ENCODE measurements at regions not wholly inside any gene's neighbourhood (a gene's known extent, or its start where the extent isn't known, plus 50 kb on each side); places are given as distances from the start of the nearest gene placed in this dataset.
"Not testable (repeated sequence)": the region's sequence is repeated elsewhere in the genome, so short reads cannot be mapped to it uniquely, and the experiment has no call there.

DNA sequence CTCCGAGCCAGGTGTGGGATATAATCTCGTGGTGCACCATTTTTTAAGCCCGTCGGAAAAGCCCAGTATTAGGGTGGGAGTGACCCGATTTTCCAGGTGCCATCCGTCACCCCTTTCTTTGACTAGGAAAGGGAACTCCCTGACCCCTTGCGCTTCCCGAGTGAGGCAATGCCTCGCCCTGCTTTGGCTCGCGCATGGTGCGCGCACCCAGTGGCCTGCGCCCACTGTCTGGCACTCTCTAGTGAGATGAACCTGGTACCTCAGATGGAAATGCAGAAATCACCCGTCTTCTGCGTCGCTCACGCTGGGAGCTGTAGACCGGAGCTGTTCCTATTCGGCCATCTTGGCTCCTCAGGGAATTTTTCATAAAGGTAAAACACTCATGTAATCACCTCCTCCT lies 63.9 kb downstream of the RWDD3 start:
- not testable (repeated sequence) for DNase-seq (ENCODE audit: low read depth in 2 of 2)

DNA sequence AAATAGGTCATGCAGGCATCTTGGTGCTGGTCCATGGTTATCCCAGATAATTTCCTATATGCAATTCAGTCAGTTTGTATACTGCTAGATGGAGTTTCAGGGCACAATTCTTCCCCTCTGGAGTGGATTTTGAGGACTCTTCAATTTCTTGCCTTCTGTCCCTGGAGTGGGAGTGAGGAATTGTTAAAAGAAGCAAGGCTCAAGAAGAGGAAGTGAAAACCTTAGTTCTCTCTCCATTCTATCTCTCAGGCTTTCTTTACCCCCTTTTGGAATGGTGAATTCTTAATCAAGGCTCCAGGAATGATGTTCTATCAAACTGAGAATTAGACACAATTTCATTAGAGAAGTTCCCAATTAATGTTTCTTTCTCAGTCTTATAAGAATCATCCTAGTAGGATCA lies 67.1 kb downstream of the RWDD3 start:
- DNase-seq (ENCODE audit: low read depth in 2 of 2) = no peak

DNA sequence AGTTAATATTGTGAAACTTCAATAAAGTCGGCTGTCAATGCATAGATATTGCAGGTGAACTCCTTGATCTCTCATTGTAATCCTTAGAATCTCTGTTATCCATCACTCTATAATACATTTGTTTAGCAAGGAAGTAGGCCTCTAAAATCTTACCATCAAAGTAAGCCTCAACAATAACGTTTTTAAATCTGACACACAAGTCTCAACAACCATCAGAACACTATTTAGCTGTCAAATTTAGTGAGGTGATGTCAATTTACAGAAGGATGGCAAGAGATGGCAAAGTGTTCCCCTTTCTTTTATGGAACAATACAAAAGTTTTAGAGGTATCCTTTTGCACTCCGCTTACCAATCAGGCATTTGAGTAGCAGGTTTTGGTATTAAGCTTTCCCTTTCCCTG lies 67.6 kb downstream of the RWDD3 start:
- DNase-seq (ENCODE audit: low read depth in 2 of 2) = no peak

DNA sequence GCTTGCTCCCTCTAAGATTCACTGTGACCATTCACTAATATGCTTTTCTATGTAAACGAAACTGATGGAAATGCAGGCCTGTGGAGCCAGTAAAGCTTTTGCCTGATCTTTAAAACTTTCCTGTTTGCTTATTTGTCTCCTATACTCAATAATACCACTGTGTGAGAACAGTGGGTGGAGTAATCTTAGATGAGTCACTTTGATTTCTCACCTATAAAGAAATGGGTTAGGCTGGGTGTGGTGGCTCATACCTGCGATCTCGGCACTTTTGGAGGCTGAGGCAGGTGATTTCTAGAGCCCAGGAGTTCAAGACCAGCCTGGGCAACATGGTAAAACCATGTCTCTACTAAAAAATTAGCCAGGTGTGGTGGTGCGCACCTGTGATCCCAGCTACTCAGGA lies 70.8 kb downstream of the RWDD3 start:
- DNase-seq (ENCODE audit: low read depth in 2 of 2) = no peak

DNA sequence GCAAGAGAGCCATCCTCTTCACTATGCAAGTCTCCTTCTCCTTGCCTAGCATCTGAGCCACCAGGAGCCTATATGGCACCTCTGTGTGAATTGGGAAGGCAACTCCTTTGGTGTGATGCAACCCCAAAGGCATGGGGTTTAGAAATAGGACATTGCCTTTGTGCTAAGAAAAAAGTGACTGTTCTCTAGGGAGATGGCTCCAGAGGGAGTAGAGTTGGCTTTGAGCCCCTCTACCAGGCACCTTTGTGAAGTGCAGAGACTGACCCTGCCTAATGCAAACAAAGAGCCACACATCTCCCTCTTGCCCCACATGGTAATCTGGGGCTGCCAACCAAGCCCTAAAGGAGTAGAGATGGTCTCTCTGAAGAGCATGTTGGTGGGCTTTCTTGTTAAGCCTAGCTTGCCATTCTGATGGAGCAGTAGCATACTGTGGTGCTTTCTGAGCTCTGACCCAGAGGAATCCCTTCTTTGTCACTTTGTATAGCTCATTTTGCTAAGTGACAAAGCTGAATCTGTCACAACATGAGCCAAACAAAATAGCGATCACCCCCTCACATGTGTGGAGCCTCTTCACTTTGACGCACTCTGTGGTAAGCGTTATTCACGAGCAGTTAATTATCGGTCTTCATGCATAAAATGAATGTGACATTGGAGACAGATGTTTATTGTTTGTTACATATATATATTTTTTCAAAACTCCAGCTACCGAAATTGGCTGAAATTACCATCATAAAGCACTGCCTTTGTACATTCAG lies 74.4 kb downstream of the RWDD3 start:
- DNase-seq (ENCODE audit: low read depth in 2 of 2) = no peak

DNA sequence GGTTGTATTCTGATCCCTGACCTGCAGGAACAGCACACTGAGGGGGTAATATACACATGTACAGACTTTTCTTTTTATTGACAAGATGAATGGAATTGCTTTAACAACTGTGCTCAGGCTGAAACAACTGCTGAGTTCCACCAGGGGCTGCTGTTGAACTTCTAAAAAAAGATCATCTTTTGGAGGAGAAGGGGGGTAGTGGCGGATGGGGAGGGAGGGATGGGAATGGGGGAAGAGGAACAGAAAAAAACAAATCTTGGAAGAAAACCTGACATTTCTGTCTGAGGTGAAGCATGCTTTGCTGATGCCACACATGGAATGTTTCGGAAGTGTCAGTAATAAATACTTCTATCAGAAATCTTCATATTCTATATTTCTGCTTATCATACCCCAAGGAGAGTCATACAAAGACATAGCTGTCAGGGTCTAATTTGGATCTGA lies 75.0 kb downstream of the RWDD3 start:
- DNase-seq (ENCODE audit: low read depth in 2 of 2) = peak; percentile 25 to 40

DNA sequence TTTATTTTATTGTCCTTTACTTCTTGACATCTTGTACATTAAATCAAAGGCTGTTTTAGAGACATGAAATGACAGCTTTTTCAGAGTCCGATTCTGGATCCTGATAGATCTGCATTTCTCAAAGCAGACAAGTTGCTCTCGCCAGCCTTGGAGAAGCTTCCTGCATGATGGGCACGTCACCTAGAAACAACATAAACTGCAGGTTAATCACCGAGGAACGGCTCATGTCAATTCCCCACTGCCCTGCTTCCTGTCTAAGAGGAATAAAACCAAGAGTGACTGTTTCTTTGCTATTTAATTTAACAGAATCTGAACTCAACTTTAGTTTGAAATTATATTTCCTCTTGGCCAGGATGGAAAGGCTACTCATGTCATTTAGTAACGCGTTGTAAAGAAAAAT lies 77.0 kb downstream of the RWDD3 start:
- DNase-seq (ENCODE audit: low read depth in 2 of 2) = peak in 1 of 2 donors; percentile 11

DNA sequence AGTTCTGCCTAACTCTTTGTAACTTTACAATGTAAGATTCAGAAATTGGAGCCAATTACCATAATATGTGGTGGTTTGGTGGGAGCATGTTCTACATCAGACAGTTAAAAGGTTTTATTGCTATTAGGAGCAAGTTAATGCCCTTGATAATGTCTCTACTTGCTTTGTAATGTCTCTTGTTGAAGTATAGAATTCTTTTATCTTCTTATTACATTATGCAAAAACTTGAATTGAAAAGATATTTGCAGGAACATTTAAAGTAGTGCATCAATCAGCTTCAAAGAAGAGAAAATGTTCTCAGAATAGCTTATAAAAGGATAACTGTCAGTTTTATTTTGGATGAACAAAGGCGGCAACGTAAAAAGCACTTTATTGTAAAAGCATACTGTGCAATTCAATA lies 77.8 kb downstream of the RWDD3 start:
- DNase-seq (ENCODE audit: low read depth in 2 of 2) = no peak

DNA sequence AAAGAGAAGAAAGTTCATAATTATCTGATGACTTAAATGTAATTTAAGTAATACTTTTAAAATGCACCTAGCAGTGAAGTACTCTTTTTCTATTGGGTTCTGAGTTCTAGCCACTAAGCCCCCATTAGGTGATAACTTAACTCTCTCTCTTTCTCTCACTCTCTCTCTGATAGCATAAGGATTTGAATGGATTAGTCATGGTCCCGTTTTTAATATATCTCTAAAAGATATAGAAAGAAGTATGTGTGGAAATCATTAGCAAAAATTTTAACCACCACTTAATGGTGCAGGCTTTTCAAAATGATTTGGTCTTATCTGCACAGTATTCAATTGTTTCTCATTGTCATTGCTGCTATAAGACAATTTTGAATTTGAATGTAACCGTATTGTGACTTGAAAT lies 78.2 kb downstream of the RWDD3 start:
- DNase-seq (ENCODE audit: low read depth in 2 of 2) = no peak

DNA sequence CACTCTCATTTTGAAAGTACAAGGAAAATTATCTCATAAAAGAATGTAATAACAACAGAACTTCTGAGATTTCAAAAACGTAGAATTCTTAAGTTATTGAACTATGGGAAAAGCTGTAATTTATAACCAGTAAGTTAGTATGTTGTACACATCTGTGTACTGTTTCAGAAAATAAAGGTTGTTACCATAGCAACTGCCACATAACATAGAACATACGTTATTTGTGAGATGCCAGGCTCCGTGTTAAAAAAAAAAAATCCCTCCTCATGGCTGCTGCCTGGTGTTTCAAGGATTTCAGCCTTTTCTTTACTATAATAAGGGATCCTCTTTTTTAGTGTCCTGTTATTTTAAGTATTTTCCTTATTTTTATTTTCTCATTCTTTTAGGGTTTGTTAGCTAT lies 79.5 kb downstream of the RWDD3 start:
- DNase-seq (ENCODE audit: low read depth in 2 of 2) = no peak

DNA sequence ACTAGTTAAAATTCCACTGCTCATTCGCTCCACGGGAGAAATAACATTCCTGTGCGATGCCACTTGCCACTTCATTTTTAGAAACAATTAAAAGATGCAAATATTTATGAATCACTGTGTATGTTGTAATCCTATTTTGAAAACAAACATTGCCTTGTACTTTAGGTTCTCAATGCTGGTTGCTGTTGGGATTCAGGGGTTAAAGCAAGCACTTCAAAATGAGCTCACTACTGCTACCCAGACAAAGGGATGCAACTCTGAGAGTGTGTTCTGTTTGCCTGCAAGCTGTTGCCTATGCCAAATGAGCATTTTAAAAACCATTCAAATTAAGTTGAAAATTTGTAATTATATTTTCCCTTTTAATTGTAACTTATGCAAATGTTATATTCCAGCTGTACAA lies 87.5 kb downstream of the RWDD3 start:
- no peak for DNase-seq (ENCODE audit: low read depth in 2 of 2)

DNA sequence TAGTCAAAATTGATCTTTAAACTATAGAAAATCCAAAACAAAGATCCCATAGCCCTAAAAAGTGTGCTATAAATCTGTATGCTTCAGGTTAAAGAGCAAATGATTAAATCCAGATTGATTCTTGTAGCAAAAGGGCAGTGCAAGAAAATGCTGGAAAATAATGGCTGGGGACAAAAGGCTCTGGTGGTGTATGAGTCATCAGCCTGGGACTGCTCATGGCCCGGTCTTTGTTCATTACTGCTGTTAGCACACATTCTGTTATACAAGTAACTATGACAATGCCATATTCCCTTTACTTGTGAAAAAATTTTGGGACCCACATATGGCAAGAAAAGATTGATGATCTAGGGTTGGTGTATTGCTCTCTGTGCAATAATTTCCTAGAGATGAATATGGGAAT lies 89.1 kb downstream of the RWDD3 start:
- peak; percentile 6 to 8 for DNase-seq (ENCODE audit: low read depth in 2 of 2)

DNA sequence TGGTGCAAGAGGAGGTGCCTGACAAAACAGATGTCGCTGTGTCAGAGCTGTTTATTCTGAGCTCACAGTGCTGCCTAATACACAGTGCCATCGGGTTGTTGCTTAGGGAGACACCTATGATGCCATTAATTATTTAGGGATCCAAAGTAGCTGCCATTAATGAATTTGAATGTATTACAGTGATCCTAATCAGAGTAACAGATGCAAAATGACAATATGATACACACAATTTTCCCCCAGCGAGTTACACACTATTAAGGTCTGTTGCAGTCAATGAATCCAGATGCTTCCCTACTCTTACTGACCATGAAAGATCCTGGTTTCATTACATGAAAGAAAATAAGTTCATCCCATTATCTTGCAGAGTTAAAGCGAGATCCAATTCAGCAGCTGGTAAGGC lies 91.3 kb downstream of the RWDD3 start:
- no peak for DNase-seq (ENCODE audit: low read depth in 2 of 2)

DNA sequence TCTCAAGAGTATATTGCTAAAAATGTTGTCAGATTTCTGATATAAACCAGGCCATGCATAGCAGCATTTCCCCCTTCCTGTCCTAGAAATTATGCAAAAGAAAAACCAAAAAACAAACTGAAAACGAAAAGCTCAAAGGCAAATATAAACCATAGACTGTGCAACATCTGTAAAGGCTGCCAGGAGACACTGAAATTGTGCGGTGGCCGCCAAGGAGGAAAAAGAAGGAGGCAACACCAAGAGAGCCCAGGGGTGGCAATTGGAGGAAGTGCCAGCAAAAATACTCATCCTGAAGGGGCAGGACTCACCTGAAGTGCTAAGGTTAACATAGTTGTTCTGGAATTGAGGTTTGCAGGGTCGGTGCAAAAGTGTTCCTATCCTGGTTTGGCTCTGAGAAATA lies 92.0 kb downstream of the RWDD3 start:
- DNase-seq (ENCODE audit: low read depth in 2 of 2) = no peak

DNA sequence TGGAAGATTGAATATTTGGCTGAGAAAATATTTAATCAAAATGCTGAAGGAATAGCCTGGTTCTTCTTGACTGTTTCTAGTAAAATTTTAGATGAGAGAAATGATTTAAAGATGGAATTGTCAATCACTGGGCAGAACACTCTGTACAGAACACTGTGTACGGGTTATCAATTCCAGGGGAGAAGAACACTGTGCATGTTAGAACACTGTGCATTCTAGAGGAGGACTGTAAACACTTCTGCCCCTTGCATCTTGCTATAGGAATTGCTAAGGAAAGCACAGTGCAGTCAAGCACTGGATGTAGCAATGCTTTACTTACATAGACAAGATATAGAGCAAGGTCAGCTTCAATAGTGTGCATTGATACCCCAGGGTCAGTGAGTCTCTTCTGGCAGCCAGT lies 98.7 kb downstream of the RWDD3 start:
- no peak for DNase-seq (ENCODE audit: low read depth in 2 of 2)

DNA sequence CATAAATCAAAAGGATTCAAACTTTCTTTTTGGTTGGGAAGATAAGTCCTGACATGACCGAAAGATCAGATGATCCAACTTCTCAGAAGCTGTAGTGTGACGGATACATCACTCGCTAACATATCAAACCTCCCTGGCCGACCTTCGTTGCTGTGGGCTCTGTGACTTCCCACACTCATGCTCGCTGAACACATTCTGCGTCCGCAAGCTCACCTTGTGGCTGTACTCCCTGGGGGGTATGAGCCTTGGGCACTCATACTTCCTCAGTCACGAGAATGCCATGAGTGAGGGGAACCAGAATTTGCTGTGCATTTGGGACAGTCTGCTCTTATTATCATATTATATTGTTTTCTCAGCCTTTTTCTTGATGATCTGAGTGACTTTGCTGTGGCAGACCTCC lies 105.4 kb downstream of the RWDD3 start:
- no peak for DNase-seq (ENCODE audit: low read depth in 2 of 2)

DNA sequence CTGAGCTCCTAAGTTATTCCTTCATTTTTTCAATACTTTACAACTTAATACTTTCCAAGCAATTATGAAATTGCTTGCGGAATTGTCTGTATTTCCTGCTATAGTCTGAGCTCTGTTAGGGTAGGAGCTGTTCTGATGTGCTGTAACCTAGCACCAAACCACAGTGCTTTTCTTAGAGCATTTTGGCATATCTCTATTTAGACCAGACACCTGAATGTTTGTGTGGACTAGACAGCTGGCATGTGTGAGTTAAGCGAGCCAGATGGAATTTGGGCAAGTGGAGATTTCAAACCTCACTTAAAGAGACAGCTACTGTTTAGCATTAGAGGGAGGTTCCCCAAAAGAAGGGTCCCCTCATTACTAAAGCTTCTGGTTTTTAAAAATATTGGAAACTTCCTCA lies 106.1 kb downstream of the RWDD3 start:
- no peak for DNase-seq (ENCODE audit: low read depth in 2 of 2)

DNA sequence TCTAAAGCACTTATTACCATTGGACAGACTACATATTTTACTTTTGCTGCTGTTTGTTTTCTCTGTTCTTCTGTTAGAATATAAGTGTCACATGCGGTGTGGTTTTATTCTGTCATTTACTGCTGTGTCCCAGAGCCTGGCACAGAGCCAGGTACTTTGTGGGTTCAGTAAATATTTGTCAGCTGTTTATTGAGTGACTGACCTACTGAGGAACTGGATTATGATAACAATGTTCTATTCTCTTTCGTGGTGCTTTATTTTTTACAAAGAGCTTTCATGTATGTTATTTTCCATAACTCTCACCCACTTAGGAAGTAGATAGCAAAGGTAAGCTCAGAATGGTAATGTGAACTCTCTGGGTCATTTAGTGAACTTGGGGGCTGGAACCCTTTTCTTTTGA lies 118.8 kb downstream of the RWDD3 start:
- DNase-seq (ENCODE audit: low read depth in 2 of 2) = no peak

DNA sequence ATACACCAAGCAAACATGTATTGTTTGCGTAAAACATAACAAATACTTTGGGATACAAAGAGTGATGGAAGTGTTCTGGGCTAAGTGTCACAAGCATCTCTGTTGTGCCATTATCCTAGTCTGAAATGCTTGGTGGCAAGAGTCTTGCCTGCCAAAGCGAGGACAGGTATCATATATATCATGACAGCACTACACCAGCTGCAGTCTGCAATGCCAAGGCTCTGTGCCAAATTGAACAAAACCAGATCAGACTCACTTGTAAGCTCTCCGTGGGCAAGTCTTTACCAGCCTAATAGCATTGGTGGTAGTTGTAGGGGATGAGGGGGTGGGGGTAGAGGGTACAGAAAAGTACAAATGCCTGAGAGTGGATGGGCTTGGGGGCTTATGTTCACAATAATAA lies 119.2 kb downstream of the RWDD3 start:
- DNase-seq (ENCODE audit: low read depth in 2 of 2) = no peak

DNA sequence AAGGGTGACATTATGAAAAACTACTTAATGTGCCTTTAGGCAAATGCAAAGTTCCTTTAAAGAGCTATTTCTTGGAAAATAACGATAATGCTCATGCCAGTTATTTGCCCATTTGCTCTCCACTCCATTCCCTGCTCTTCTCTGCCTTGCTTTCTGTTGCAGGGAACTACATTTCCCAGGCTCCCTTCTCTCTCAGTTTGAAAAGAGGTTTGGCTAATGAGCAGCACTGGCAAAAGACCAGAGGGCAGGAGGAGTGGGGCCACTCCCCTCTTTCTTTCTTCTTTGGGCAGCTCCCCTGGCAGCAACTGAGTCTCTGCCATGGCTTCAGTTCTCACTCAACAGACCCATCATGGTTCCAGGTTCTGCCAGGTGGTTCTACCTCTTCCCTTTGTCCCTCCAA lies 130.5 kb downstream of the RWDD3 start:
- no peak for DNase-seq (ENCODE audit: low read depth in 2 of 2)

DNA sequence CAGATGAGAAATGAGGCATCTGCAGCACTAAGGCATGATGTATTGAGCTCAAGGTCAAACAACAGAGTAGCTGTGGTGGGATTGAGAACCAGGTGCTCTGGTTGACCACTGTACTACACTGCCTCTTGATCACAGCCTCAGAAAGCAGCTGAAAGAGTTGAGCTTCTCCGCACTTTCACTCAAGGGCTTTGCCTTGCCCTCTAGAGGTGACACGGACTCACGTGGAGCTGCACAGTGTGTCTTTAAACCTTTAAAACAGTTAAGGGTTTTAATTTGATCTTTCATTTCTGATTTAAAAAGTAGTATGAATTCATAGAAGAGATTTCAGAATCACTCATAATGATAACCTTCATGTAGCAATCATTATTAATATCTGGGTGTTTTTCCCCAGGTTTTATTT lies 132.5 kb downstream of the RWDD3 start:
- DNase-seq (ENCODE audit: low read depth in 2 of 2) = no peak

DNA sequence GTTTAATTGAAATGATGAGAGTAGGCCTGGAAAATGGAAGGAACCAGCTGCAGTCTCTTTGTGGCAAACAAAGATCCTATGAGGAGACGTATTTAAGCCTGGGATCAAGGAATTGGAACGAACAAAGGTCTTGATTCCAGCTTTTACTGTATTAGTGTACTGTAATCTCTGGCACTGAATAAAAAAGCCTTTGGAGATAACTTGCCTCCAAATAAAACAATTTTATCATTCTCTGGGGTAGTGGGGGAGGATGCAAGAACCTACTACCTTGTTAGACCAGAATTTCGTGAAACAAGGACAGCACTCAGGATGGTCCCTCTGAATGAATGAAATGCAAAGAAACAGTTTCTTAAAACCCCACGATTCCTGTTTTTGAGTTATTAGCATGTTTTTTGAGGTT lies 134.2 kb downstream of the RWDD3 start:
- DNase-seq (ENCODE audit: low read depth in 2 of 2) = no peak

DNA sequence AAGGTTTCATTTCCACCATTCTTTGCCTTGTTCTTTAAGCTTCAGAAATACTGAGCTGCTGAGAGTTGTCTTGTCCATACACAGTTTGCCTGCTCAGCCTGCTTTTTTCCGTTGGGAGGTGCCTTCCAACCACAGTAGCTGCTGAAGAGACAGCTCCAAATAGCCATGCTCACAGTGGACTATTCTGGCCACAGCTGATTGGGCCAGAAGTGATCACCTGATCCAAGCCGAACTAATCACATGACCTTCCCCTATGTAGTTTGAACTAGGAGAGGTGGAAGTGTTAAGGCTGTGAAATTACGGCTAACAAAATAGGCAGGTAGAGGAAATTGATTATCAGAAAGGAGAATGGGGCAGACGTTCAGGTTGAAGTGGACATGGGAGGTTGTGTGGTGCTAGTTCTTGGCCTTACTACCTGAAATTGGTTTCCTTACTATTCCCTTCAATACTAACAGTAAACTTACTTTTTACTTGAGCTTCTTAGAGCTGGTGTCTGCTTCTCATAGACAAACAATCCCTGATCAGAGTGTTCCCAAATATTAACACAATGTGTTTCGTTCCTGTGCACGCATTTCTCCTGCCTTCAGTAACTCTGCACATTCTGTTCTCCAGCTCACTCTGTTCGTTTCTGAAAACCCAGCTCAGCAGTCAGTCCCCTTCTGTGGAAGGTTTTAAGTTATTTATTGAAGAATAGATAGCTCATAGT lies 136.1 kb downstream of the RWDD3 start:
- no peak for DNase-seq (ENCODE audit: low read depth in 2 of 2)
